Spleen (tissue), 7 donors: ENCODE measurements at regions not wholly inside any gene's neighbourhood (a gene's known extent, or its start where the extent isn't known, plus 50 kb on each side); places are given as distances from the start of the nearest gene placed in this dataset.

Experiments used
- CTCF ChIP-seq, 11 experiments: fragments of 200-600 bp in 7 of 11; fragments of 450-650 bp in 4 of 11; sonication (generic) in 4 of 11; IDR thresholded peaks in 8 of 11; conservative IDR thresholded peaks in 3 of 11; 1 replicate in 7 of 11; 2 replicates in 4 of 11; pipeline versions ENCODE4 v1.4.0 to v1.8.0; 2016 to 2021; ENCODE audit warnings: antibody characterized with exemption in 11 of 11, inconsistent platforms in 4 of 11, mild to moderate bottlenecking in 1 of 11
- POLR2AphosphoS5 ChIP-seq, 3 donors: sonication (generic); formaldehyde crosslinking; IDR thresholded peaks; one replicate each; pipeline ENCODE4 v1.5.1; 2017; ENCODE audit warnings: antibody characterized with exemption in 3 of 3
- donor health status: DM: no; HTN: no; CAD: no; lungs with moderate emphysema.
- donor health status: DM: no; HTN: no; CAD: no.
- donor health status: DM: no; HTN: no; CAD: no.

GRCh38 chr5:62920856-62921255, 342.2 kb downstream of the LRRC70 start:
- TF ChIP-seq CTCF (IDR thresholded peaks at IDR 0.05 in 8 of 11, conservative IDR thresholded peaks at IDR 0.05 in 3 of 11) (no peak), POLR2AphosphoS5 (IDR thresholded peaks at IDR 0.05) (no peak)
